Erythroblast (primary cell): ENCODE measurements at regions not wholly inside any gene's neighbourhood (a gene's known extent, or its start where the extent isn't known, plus 50 kb on each side); places are given as distances from the start of the nearest gene placed in this dataset.

Experiments
- DNase-seq, 2 experiments: peaks; one replicate each; lab custom pipeline; 2025; lab: John Stamatoyannopoulos, UW
- GATA1 ChIP-seq: IDR thresholded peaks from 2 replicates; pipeline ENCODE4 v1.6.1; 2011; ENCODE audit warnings: low read depth, mild to moderate bottlenecking, control low read depth, low read length, moderate library complexity
- POLR2A ChIP-seq: IDR thresholded peaks from 2 replicates; pipeline ENCODE4 v1.6.1; 2011; ENCODE audit warnings: mild to moderate bottlenecking, low read length

DNA sequence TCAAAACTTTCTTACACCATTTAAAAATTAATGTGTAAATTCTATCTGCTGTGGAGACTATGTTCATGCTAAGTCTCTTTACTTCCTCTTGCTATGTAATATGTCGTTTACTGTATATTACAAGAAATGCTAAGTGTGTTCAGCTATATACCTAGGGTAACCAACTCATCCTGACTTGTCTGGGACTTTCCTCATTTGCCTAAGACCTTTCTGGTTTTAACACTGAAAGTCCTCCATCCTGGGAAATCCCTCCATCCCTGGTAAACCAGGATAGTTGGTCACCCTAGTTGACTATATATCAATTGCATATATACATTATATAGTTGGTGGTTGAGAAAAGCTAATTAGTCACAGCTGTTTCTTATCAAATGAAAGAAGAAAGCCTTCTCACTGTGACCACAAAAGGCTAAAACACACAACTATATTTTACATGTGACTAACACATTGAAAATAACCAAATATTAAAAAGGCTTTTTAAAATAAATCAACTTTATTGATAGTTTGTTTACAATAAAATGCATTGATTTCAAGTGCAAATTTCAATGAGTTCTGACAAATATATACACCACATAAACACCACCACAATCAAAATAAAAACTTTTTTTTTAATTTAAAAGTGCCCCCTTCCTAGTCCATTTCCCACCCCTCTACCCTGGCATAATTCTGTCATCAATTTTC, 167.7 kb upstream of the INHBA start:
- no peak for DNase-seq
- TF ChIP-seq POLR2A (no peak), GATA1 (no peak)

DNA sequence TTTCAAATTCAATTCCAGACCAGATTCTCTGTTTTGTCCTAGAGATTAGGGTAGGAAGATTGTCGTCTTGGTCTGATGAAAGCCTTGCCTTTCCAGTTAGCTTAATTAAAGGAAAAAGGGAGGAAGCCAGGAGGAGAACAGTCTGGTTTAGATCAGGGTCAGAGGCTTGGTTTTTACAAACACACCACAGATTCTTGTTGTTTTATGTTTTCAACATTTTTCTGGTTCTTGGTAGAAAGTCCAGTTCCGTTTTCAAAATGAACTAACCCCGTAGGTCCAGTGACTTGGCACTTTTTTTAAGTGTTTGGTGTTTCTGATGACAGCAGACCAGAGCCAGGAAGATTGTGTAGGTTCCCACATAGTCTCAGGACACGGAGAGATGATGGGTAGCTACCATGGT, 167.1 kb upstream of the INHBA start:
- TF ChIP-seq GATA1 = no peak
- TF ChIP-seq POLR2A = no peak
- DNase-seq = no peak

- no peak for DNase-seq
- TF ChIP-seq GATA1 = no peak
- no peak for TF ChIP-seq POLR2A
Observed at GRCh38 chr7:41869596-41869995, 166.7 kb upstream of the INHBA start.

- TF ChIP-seq GATA1 (no peak), POLR2A (no peak)
- DNase-seq = no peak
Observed at GRCh38 chr7:41869091-41869490, 166.2 kb upstream of the INHBA start.

GRCh38 chr7:41867639-41868280, 164.9 kb upstream of the INHBA start:
- no peak for DNase-seq
- TF ChIP-seq GATA1 = no peak
- TF ChIP-seq POLR2A = no peak

DNA sequence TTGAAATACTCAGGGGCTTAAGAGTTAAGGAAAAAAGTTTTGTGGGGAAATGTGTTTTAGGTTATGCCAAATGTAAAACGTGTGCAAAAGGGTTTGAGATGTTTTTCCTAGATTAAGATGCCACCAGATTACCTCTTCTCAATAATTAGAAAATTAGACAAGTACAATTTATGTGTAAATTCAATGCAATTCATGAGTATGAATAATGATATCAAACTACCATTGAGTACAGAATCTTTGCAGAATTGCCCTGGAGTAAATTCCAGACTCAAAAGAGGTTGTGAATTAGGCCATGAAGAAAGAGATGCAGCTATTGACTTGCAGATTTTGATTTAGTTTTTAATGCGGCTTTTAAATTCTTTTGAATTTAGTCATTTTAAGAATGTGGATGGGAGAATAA, 159.4 kb upstream of the INHBA start:
- no peak for TF ChIP-seq POLR2A
- no peak for TF ChIP-seq GATA1
- no peak for DNase-seq

DNA sequence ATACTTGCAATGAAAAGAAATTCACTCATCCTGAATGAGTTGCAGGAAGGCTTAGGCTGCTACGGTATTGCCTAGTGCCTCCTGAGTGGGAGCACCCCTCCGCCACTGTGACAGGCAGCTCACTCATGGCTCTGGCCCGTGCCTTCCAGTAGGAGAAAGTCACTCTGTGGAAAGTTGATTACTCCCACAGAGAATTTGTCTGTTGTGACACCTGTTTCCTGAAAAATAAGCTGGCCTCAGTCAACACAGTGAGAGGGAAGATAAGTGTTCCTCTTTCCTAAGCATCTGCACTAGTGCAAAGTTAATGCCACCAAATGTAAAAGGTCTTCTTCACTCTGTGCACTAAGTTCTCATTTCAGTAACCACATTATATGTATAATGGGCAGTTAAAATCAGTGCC, 158.8 kb upstream of the INHBA start:
- no peak for TF ChIP-seq GATA1
- no peak for DNase-seq

DNA sequence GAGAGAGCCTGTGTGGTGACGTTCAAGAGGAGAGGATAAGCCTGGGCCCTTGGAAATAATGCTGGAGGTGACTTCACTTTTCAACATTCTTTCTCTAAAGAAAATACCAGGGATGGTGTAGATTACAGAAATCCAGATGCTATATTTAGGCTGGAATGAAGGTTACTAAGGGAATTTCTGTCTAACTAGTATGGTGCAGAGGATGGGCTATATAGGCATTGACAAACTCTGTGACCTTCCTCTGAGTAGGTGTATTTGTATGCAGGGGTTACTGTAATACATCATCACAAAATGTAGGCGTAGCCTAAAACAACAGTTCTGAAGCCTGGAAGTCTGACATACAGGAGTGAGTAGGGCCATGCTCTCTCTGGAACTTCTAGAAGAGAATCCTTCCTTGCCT, 155.3 kb upstream of the INHBA start:
- no peak for TF ChIP-seq GATA1
- TF ChIP-seq POLR2A = no peak
- DNase-seq = no peak

DNA sequence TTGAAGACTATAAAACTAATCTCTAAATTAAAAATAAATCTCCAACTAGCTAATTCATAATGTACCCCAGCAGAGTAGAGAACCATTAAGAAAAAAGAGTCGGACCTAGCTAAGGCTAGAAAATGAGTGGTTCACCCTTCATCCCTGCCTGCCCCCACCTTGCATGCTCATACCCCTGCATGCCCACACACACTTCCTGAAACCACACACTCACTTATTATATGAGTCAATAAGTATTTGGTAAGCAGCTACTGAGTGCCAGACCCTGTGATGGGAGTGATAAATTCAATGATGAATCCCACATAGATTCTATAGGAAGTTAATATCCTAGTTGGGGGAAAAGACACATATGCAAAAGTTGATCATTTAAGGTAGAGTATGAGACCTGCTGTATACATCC, 152.9 kb upstream of the INHBA start:
- no peak for DNase-seq
- TF ChIP-seq POLR2A = no peak
- no peak for TF ChIP-seq GATA1

- no peak for TF ChIP-seq POLR2A
- DNase-seq = no peak
Observed at GRCh38 chr7:41847606-41848005, 144.7 kb upstream of the INHBA start.

- TF ChIP-seq POLR2A (no peak), GATA1 (no peak)
- no peak for DNase-seq
Observed at GRCh38 chr7:41847151-41847550, 144.3 kb upstream of the INHBA start.

DNA sequence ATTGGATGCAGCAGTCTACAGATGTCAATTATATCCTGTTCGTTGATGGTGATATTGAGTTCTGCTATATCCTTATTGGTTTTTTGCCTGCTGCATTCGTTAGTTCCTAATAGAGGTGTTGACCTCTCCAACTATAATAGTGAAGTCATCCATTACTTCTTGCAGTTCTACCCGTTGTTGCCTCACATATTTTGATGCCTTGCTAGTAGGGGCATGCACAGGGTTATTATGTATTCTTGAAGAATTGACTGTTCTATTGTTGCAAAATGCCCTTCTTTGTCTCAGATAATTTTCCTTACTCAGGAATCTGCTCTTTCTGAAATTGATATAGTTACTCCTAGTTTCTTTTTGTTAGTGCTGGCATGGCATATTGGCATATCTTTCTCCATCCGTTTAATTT, 140.1 kb upstream of the INHBA start:
- DNase-seq = no peak
- TF ChIP-seq GATA1 (no peak), POLR2A (no peak)

DNA sequence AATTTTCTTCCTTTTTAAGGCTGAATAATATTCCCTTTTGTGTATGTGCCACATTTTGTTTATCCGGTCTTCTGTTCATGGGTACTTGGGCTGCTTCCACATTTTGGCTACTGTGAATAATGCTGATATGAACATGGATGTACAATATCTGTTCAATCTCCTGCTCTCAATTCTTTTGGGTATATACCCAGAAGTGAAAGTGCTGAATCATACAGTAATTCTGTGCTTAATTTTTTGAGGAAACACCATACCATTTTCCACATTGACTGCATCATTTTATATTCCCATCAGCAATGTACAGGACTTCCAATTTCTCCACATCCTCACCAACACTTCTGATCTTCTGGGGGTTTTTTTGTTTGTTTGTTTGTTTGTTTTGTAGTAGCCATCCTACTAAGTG, 135.0 kb upstream of the INHBA start:
- no peak for TF ChIP-seq GATA1
- TF ChIP-seq POLR2A = no peak
- no peak for DNase-seq

GRCh38 chr7:41835976-41836530, 133.2 kb upstream of the INHBA start:
- DNase-seq = no peak
- TF ChIP-seq GATA1 (no peak), POLR2A (no peak)
